ENCODE measurements at regions not wholly inside any gene's neighbourhood (a gene's known extent, or its start where the extent isn't known, plus 50 kb on each side); places are given as distances from the start of the nearest gene placed in this dataset.
"Not testable (repeated sequence)": the region's sequence is repeated elsewhere in the genome, so short reads cannot be mapped to it uniquely, and the experiment has no call there.

GRCh38 chr10:6817770-6818169 is 237.7 kb upstream of the PRKCQ start:
- DNase-seq (ENCODE audit: low read depth in 2 of 2), result no peak

GRCh38 chr10:6815346-6815745 is 235.3 kb upstream of the PRKCQ start:
- DNase-seq (ENCODE audit: low read depth in 2 of 2), result no peak

- DNase-seq (ENCODE audit: low read depth in 2 of 2), result no peak
Observed at GRCh38 chr10:6813856-6814255, 233.8 kb upstream of the PRKCQ start.

- no peak for DNase-seq (ENCODE audit: low read depth in 2 of 2)
Observed at GRCh38 chr10:6813306-6813705, 233.2 kb upstream of the PRKCQ start.

GRCh38 chr10:6811153-6811552 is 231.1 kb upstream of the PRKCQ start:
- DNase-seq (ENCODE audit: low read depth in 2 of 2), result no peak

GRCh38 chr10:6803427-6803783 is 223.3 kb upstream of the PRKCQ start:
- no peak for DNase-seq (ENCODE audit: low read depth in 2 of 2)

GRCh38 chr10:6802759-6803426 is 222.8 kb upstream of the PRKCQ start:
- no peak for DNase-seq (ENCODE audit: low read depth in 2 of 2)

- DNase-seq (ENCODE audit: low read depth in 2 of 2), result no peak
Observed at GRCh38 chr10:6796231-6796630, 216.2 kb upstream of the PRKCQ start.

GRCh38 chr10:6795541-6795940 is 215.5 kb upstream of the PRKCQ start:
- DNase-seq (ENCODE audit: low read depth in 2 of 2), result no peak

GRCh38 chr10:6794841-6795240 is 214.8 kb upstream of the PRKCQ start:
- DNase-seq (ENCODE audit: low read depth in 2 of 2), result not testable (repeated sequence)

- no peak for DNase-seq (ENCODE audit: low read depth in 2 of 2)
Observed at GRCh38 chr10:6794441-6794840, 214.4 kb upstream of the PRKCQ start.

- DNase-seq (ENCODE audit: low read depth in 2 of 2), result no peak
Observed at GRCh38 chr10:6788731-6789130, 208.7 kb upstream of the PRKCQ start.

GRCh38 chr10:6788231-6788630 is 208.2 kb upstream of the PRKCQ start:
- DNase-seq (ENCODE audit: low read depth in 2 of 2), result no peak

GRCh38 chr10:6787718-6788117 is 207.6 kb upstream of the PRKCQ start:
- no peak for DNase-seq (ENCODE audit: low read depth in 2 of 2)

- DNase-seq (ENCODE audit: low read depth in 2 of 2), result no peak
Observed at GRCh38 chr10:6787091-6787490, 207.0 kb upstream of the PRKCQ start.

- no peak for DNase-seq (ENCODE audit: low read depth in 2 of 2)
Observed at GRCh38 chr10:6786579-6787031, 206.5 kb upstream of the PRKCQ start.

- not testable (repeated sequence) for DNase-seq (ENCODE audit: low read depth in 2 of 2)
Observed at GRCh38 chr10:6784429-6784828, 204.4 kb upstream of the PRKCQ start.

- DNase-seq (ENCODE audit: low read depth in 2 of 2), result no peak
Observed at GRCh38 chr10:6783471-6783870, 203.4 kb upstream of the PRKCQ start.

GRCh38 chr10:6782378-6782777 is 202.3 kb upstream of the PRKCQ start:
- no peak for DNase-seq (ENCODE audit: low read depth in 2 of 2)

- DNase-seq (ENCODE audit: low read depth in 2 of 2), result no peak
Observed at GRCh38 chr10:6781133-6781770, 201.2 kb upstream of the PRKCQ start.

GRCh38 chr10:6780008-6780677 is 200.1 kb upstream of the PRKCQ start:
- no peak for DNase-seq (ENCODE audit: low read depth in 2 of 2)

GRCh38 chr10:6778992-6779701 is 199.1 kb upstream of the PRKCQ start:
- DNase-seq (ENCODE audit: low read depth in 2 of 2), result no peak

GRCh38 chr10:6776170-6776569 is 196.1 kb upstream of the PRKCQ start:
- no peak for DNase-seq (ENCODE audit: low read depth in 2 of 2)

Data from stimulated activated CD4-positive, alpha-beta T cell treated with anti-CD3 and anti-CD28 coated beads, Interleukin-1b, Interleukin-23, amount 100 ng/mL, for 1 hour (primary cell).